HCT116 (cell line): ENCODE measurements at regions not wholly inside any gene's neighbourhood (a gene's known extent, or its start where the extent isn't known, plus 50 kb on each side); places are given as distances from the start of the nearest gene placed in this dataset.

Source experiments
- ATAC-seq: fragments of 200-7000 bp; cut with Tn5 transposase; 2 replicates; pipeline ENCODE4 v1.9.1; 2020; ENCODE audit warnings: mild to moderate bottlenecking, moderate library complexity
- BruUV-seq: library from RNA; stranded (reverse); fragments of 400-500 nt; replicated peaks from 2 replicates; lab custom pipeline; 2021; lab: Mats Ljungman, UMichigan
- CTCF ChIA-PET: fragments of 300-600 bp; sonication (Branson Sonifier 250); formaldehyde crosslinking; loops from one replicate; lab custom pipeline; 2021; ENCODE audit warnings: antibody characterized with exemption; lab: Charles Lee
- POLR2A ChIA-PET: fragments of 300-600, 350-600 bp; sonication (Branson Sonifier 250); formaldehyde crosslinking; loops from one replicate; lab custom pipeline; 2021; ENCODE audit warnings: antibody characterized with exemption; lab: Charles Lee
- RAD21 ChIA-PET, 2 experiments: fragments of 300-600 bp; sonication (Branson Sonifier 250); formaldehyde crosslinking; loops; one replicate each; lab custom pipeline; 2023; ENCODE audit warnings: low total read pairs in 2 of 2; ENCODE audit not compliant: uncharacterized antibody in 2 of 2, unreplicated experiment in 2 of 2, low non-redundant PET in 1 of 2; lab: Charles Lee
- DNase-seq: peaks from one replicate; pipeline ENCODE4 v3.0.0-alpha.2; 2010; ENCODE audit warnings: low read depth, low spot score
- H2AFZ ChIP-seq: fragments of 200-600 bp; shearing (Covaris generic), sonication (generic); 2 replicates; pipeline ENCODE4 v1.6.1; 2017; ENCODE audit warnings: low read depth, mixed run types, mixed read lengths, antibody characterized with exemption, low read length; ENCODE audit not compliant: poor library complexity, severe bottlenecking
- H3K27ac ChIP-seq: 2 replicates; pipeline ENCODE4 v1.5.1; 2012; ENCODE audit warnings: low read depth, low read length
- H3K27me3 ChIP-seq: fragments of 200-600 bp; sonication (generic); 2 replicates; pipeline ENCODE4 v1.6.1; 2016; ENCODE audit warnings: mixed run types, low read length, mixed read lengths; ENCODE audit not compliant: insufficient read depth
- H3K36me3 ChIP-seq, 2 experiments: fragments of 200-500 bp in 1 of 2; fragments of 200-600 bp in 1 of 2; sonication (Bioruptor generic) in 1 of 2; sonication (generic) in 1 of 2; 2 replicates each; pipeline versions ENCODE4 v1.5.1 to v1.6.1; 2014 to 2016; ENCODE audit warnings: low read length in 2 of 2, inconsistent platforms in 1 of 2, mixed read lengths in 1 of 2, mixed run types in 1 of 2; ENCODE audit not compliant: insufficient read depth in 2 of 2, control insufficient read depth in 1 of 2
- H3K4me1 ChIP-seq, 2 experiments: fragments of 200-600 bp in 1 of 2; sonication (generic) in 1 of 2; 2 replicates each; pipeline versions ENCODE4 v1.5.1 to v1.6.1; 2012 to 2017; ENCODE audit warnings: low read length in 2 of 2, inconsistent platforms in 1 of 2, mild to moderate bottlenecking in 1 of 2, mixed read lengths in 1 of 2, mixed run types in 1 of 2, moderate library complexity in 1 of 2; ENCODE audit not compliant: insufficient read depth in 2 of 2, control insufficient read depth in 1 of 2
- H3K4me2 ChIP-seq: fragments of 200-600 bp; sonication (generic); 2 replicates; pipeline ENCODE4 v1.6.1; 2017; ENCODE audit warnings: mixed run types, low read length, mixed read lengths
- H3K4me3 ChIP-seq, 2 experiments: fragments of 200-600 bp in 1 of 2; sonication (generic) in 1 of 2; replicated peaks in 1 of 2; 2 replicates each; pipeline ENCODE4 v1.5.1; 2011 to 2016; ENCODE audit warnings: low read length in 2 of 2, control low read depth in 1 of 2, low read depth in 1 of 2, mild to moderate bottlenecking in 1 of 2, mixed read lengths in 1 of 2, mixed run types in 1 of 2
- H3K79me2 ChIP-seq: fragments of 200-600 bp; sonication (generic); 2 replicates; pipeline ENCODE4 v1.6.1; 2017; ENCODE audit warnings: mild to moderate bottlenecking, mixed run types, low read length, moderate library complexity, mixed read lengths; ENCODE audit not compliant: insufficient read depth
- H3K9ac ChIP-seq: fragments of 200-600 bp; sonication (generic); 2 replicates; pipeline ENCODE4 v1.6.1; 2016; ENCODE audit warnings: low read length, mixed read lengths
- H3K9me2 ChIP-seq: fragments of 200-600 bp; sonication (generic), shearing (Covaris generic); 2 replicates; pipeline ENCODE4 v1.6.1; 2017; ENCODE audit warnings: mixed run types, mild to moderate bottlenecking, moderate library complexity; ENCODE audit not compliant: insufficient read depth
- H3K9me3 ChIP-seq, 2 experiments: fragments of 200-500 bp in 1 of 2; fragments of 200-600 bp in 1 of 2; sonication (Bioruptor generic) in 1 of 2; sonication (generic) in 1 of 2; 2 replicates each; pipeline ENCODE4 v1.6.1; 2014 to 2017; ENCODE audit warnings: low read length in 2 of 2, mixed read lengths in 2 of 2, inconsistent platforms in 1 of 2, low read depth in 1 of 2, mild to moderate bottlenecking in 1 of 2, mixed run types in 1 of 2, moderate library complexity in 1 of 2; ENCODE audit not compliant: control insufficient read depth in 1 of 2, insufficient read depth in 1 of 2
- H4K20me1 ChIP-seq: fragments of 200-600 bp; sonication (generic), shearing (Covaris generic); 2 replicates; pipeline ENCODE4 v1.6.1; 2017; ENCODE audit warnings: mixed run types, mild to moderate bottlenecking, moderate library complexity; ENCODE audit not compliant: insufficient read depth
- CTCF ChIP-seq, 3 experiments: fragments of 200-600 bp in 1 of 3; sonication (generic) in 1 of 3; IDR thresholded peaks in 2 of 3; conservative IDR thresholded peaks in 1 of 3; 2 replicates each; pipeline ENCODE4 v1.5.1; 2012 to 2017; ENCODE audit warnings: low read depth in 2 of 3, low read length in 2 of 3, antibody characterized with exemption in 1 of 3, borderline replicate concordance in 1 of 3, control low read depth in 1 of 3, mild to moderate bottlenecking in 1 of 3, mixed read lengths in 1 of 3, mixed run types in 1 of 3, moderate library complexity in 1 of 3; ENCODE audit not compliant: insufficient read depth in 1 of 3
- EGR1 ChIP-seq: IDR thresholded peaks from 2 replicates; pipeline ENCODE4 v1.6.1; 2012; ENCODE audit warnings: low read depth
- ELF1 ChIP-seq: IDR thresholded peaks from 2 replicates; pipeline ENCODE4 v1.6.1; 2012; ENCODE audit warnings: low read depth, borderline replicate concordance
- EZH2phosphoT487 ChIP-seq: fragments of 200-600 bp; IDR thresholded peaks from 2 replicates; pipeline ENCODE4 v1.6.1; 2018; ENCODE audit warnings: antibody characterized with exemption, borderline replicate concordance
- MAX ChIP-seq: IDR thresholded peaks from 2 replicates; pipeline ENCODE4 v1.6.1; 2012
- POLR2A ChIP-seq: IDR thresholded peaks from 2 replicates; pipeline ENCODE4 v1.7.0; 2011; ENCODE audit warnings: borderline replicate concordance; ENCODE audit not compliant: insufficient read depth, insufficient read length; ENCODE audit errors: extremely low read depth
- POLR2AphosphoS5 ChIP-seq: IDR thresholded peaks from 2 replicates; pipeline ENCODE4 v1.6.1; 2011; ENCODE audit warnings: mild to moderate bottlenecking, low read depth, low read length, moderate library complexity
- SP1 ChIP-seq: IDR thresholded peaks from 2 replicates; pipeline ENCODE4 v1.6.1; 2012; ENCODE audit warnings: low read depth
- SRF ChIP-seq: IDR thresholded peaks from 2 replicates; pipeline ENCODE4 v1.6.1; 2012; ENCODE audit warnings: low read depth
- YY1 ChIP-seq: IDR thresholded peaks from 2 replicates; pipeline ENCODE4 v1.6.1; 2011; ENCODE audit warnings: low read length, low read depth, moderate library complexity, mild to moderate bottlenecking; ENCODE audit not compliant: insufficient replicate concordance; ENCODE audit errors: extremely low read depth
- ZBTB33 ChIP-seq: IDR thresholded peaks from 2 replicates; pipeline ENCODE4 v1.6.1; 2011; ENCODE audit warnings: mild to moderate bottlenecking, low read length, moderate library complexity; ENCODE audit not compliant: insufficient replicate concordance; ENCODE audit errors: extremely low read depth
- ZNF274 ChIP-seq: fragments of 200-500 bp; sonication (Bioruptor generic); IDR thresholded peaks from 2 replicates; pipeline ENCODE4 v1.6.1; 2014; ENCODE audit warnings: mild to moderate bottlenecking, low read depth, low read length, inconsistent platforms
- intact Hi-C: fragments of 100-400 bp; cut with micrococcal nuclease; formaldehyde crosslinking; loops from 2 replicates; pipeline ENCODE4 v1.10.0; 2022

- POLR2A ChIA-PET: no interaction called here
- CTCF ChIA-PET: no interaction called here
Measured at GRCh38 chr3:41093476-41093875, 105.8 kb upstream of the CTNNB1 start.

More at GRCh38 chr3:41093476-41093875, 105.8 kb upstream of the CTNNB1 start:
- H3K4me3 ChIP-seq: no peak overlapping the region
- no peak for DNase-seq
- BruUV-seq: no TSS peak
- no peaks in the 10 kb centered on the region for H3K79me2 ChIP-seq
- H3K9me3 ChIP-seq: no peaks in the 10 kb centered on the region
- H3K9ac ChIP-seq: no peak overlapping the region
- H3K9me2 ChIP-seq: no peaks in the 10 kb centered on the region
- no peaks in the 10 kb centered on the region for H3K27me3 ChIP-seq
- no peak overlapping the region for H3K27ac ChIP-seq
- intact Hi-C loops: no loop called here
- H3K4me1 ChIP-seq: no peaks in the 10 kb centered on the region
- no peaks in the 10 kb centered on the region for H4K20me1 ChIP-seq
- no peak overlapping the region for H3K4me2 ChIP-seq
- TF ChIP-seq MAX (no peak), SP1 (no peak), SRF (no peak), CTCF (IDR thresholded peaks at IDR 0.05 in 2 of 3, conservative IDR thresholded peaks at IDR 0.05 in 1 of 3; ENCODE audit: borderline replicate concordance in 1 of 3, insufficient read depth in 1 of 3, low read depth in 2 of 3, low read length in 2 of 3) (no peak), YY1 (no peak), ELF1 (no peak), EGR1 (no peak), ZBTB33 (no peak), EZH2phosphoT487 (no peak), POLR2A (no peak), POLR2AphosphoS5 (no peak), ZNF274 (no peak)
- no peak for ATAC-seq
- RAD21 ChIA-PET: no interaction called here
- H3K36me3 ChIP-seq: no peaks in the 10 kb centered on the region
- no peak overlapping the region for H2AFZ ChIP-seq
